ENCODE measurements at regions not wholly inside any gene's neighbourhood (a gene's known extent, or its start where the extent isn't known, plus 50 kb on each side); places are given as distances from the start of the nearest gene placed in this dataset.

- TF ChIP-seq, protein P1, sequence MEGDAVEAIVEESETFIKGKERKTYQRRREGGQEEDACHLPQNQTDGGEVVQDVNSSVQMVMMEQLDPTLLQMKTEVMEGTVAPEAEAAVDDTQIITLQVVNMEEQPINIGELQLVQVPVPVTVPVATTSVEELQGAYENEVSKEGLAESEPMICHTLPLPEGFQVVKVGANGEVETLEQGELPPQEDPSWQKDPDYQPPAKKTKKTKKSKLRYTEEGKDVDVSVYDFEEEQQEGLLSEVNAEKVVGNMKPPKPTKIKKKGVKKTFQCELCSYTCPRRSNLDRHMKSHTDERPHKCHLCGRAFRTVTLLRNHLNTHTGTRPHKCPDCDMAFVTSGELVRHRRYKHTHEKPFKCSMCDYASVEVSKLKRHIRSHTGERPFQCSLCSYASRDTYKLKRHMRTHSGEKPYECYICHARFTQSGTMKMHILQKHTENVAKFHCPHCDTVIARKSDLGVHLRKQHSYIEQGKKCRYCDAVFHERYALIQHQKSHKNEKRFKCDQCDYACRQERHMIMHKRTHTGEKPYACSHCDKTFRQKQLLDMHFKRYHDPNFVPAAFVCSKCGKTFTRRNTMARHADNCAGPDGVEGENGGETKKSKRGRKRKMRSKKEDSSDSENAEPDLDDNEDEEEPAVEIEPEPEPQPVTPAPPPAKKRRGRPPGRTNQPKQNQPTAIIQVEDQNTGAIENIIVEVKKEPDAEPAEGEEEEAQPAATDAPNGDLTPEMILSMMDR (IDR thresholded peaks at IDR 0.05), result no peak
- intact Hi-C loops (cut with DNase I), result no loop called here
- Histone ChIP-seq H3K4me1 (no peaks in the 10 kb centered on the region), H3K36me3 (no peaks in the 10 kb centered on the region), H3K27ac (no peak overlapping the region), H3K27me3 (no peaks in the 10 kb centered on the region), H3K4me3 (no peak overlapping the region), H3K9me3 (no peaks in the 10 kb centered on the region)
- DNase-seq (no peak), ATAC-seq (peak; percentile 18)
Observed at GRCh38 chr13:26951581-26952177, 191.1 kb upstream of the GPR12 start.

DNA sequence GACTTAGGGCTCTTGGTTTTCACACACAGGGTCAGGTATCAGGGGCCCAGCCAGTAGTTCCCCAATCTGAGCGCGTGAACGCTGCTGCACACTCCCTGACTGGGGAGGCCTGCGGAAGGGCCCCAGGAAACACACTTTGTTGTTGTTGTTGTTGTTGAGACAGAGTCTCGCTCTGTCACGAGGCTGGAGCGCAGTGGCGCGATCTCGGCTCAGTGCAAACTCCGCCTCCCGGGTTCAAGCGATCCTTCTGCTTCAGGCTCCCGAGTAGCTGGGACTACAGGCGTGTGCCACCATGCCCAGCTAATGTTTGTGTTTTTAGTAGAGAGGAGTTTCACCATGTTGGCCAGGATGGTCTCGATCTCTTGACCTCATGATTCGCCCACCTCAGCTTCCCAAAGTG lies 190.4 kb upstream of the GPR12 start:
- Histone ChIP-seq H3K4me3 (no peak overlapping the region), H3K4me1 (no peaks in the 10 kb centered on the region), H3K27me3 (no peaks in the 10 kb centered on the region), H3K27ac (no peak overlapping the region), H3K36me3 (no peaks in the 10 kb centered on the region), H3K9me3 (no peaks in the 10 kb centered on the region)
- TF ChIP-seq, protein P1 (IDR thresholded peaks at IDR 0.05), result no peak
- intact Hi-C loops (cut with DNase I), result no loop called here
- ATAC-seq (no peak), DNase-seq (no peak)

DNA sequence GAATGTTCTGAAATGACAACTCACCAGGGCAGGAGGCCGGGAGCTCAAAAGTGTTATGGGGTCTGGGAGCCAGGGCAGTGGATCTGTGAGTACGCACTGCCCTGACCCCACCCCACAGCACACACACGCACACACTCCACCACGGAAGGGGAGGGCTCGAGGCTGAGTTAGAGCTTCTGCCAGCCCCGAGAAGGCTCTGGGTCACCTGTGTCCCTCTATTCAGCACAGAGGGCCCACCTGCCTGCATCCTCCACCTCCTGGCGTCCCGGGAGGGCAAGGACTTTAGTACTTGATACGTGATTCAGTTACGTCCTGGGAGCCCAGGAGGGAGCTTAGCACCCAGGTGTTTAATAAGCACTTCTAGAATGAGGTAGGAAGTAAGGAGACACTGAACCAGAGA lies 190.0 kb upstream of the GPR12 start:
- no peak for ATAC-seq
- Histone ChIP-seq H3K4me3 (no peak overlapping the region), H3K9me3 (no peaks in the 10 kb centered on the region), H3K27ac (no peak overlapping the region), H3K4me1 (no peaks in the 10 kb centered on the region), H3K27me3 (no peaks in the 10 kb centered on the region), H3K36me3 (no peaks in the 10 kb centered on the region)
- DNase-seq, result no peak
- TF ChIP-seq, protein P1 (IDR thresholded peaks at IDR 0.05), result no peak
- intact Hi-C loops (cut with DNase I), result no loop called here

DNA sequence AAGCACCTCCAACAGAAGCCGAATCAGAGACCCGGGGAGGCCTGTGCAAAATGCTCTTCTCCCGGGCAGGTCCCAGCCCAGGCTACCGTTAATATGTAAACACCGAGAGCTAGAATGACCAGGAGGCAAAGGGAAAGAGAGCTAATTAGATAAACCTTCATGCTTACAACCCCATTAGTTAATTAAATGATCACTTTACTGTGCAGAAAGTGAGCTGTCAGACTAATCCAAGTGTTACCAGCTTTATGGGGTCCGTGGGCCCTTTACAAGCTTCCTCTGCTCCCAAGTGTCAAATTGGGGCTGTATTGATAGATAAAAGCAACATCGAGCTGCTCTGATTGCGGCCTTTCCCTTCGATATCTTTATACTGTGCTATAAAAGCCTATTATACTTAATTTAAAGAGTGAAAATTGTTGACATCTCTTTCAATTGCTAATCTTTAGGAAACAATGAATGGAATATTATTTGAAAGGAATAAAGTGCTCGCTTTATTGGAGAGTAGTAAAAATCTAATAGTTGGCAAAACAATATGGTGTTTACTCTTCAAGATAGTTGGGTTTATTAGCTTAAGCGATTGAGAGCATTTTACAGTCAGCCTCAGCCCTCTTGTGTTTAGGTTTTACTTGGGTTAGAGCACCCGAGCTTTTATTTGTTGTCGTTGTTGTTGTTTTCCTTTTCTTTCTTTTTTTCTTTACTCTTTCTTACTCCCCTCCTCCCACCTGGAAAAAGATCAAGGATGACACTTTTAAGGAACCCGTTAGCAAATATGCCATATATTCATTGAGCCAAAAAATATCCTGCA lies 189.3 kb upstream of the GPR12 start:
- no peaks in the 10 kb centered on the region for H3K27me3 ChIP-seq
- no peaks in the 10 kb centered on the region for H3K9me3 ChIP-seq
- no peak overlapping the region for H3K27ac ChIP-seq
- H3K4me3 ChIP-seq, result no peak overlapping the region
- intact Hi-C loops (cut with DNase I), result no loop called here
- no peaks in the 10 kb centered on the region for H3K4me1 ChIP-seq
- TF ChIP-seq, protein P1 (IDR thresholded peaks at IDR 0.05), result no peak
- ATAC-seq (no peak), DNase-seq (no peak)
- H3K36me3 ChIP-seq, result no peaks in the 10 kb centered on the region

DNA sequence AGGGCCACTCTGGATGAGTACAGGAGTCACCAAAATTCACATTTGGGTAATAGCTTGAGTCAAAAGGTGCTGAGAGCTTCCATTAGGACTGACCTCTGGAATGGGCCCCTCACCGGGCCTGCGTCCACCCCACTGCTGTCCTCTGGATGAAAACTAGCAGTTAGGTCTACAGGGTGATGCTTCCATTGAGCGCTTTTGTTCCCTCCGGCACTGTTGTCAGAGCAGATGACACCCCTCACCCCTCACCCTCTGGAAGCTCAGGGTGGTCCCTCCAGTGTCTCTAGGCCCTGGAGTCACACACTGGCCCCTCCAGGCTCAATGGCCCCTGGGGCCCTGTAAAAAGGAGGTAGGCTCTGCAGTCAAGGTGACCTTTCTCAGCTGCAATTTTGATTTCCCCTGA lies 187.8 kb upstream of the GPR12 start:
- Histone ChIP-seq H3K27me3 (no peaks in the 10 kb centered on the region), H3K27ac (no peak overlapping the region), H3K4me3 (no peak overlapping the region), H3K4me1 (no peaks in the 10 kb centered on the region), H3K9me3 (no peaks in the 10 kb centered on the region), H3K36me3 (no peaks in the 10 kb centered on the region)
- TF ChIP-seq, protein P1 (IDR thresholded peaks at IDR 0.05), result no peak
- no peak for ATAC-seq
- intact Hi-C loops (cut with DNase I), result no loop called here
- DNase-seq, result no peak
